Activated CD8-positive, alpha-beta T cell treated with anti-CD3 and anti-CD28 coated beads for 36 hours (primary cell): ENCODE measurements at regions not wholly inside any gene's neighbourhood (a gene's known extent, or its start where the extent isn't known, plus 50 kb on each side); places are given as distances from the start of the nearest gene placed in this dataset.

Experiments
- ATAC-seq: fragments of 200-7000 bp; cut with Tn5 transposase; one replicate; pipeline ENCODE4 v1.10.0; 2021; ENCODE audit warnings: mild to moderate bottlenecking, moderate library complexity
- CTCF ChIA-PET: fragments of 350-600 bp; sonication (Branson Sonifier 250); formaldehyde crosslinking; loops from one replicate; lab custom pipeline; 2021; ENCODE audit warnings: antibody characterized with exemption; lab: Charles Lee
- POLR2A ChIA-PET: fragments of 350-600 bp; sonication (Branson Sonifier 250); formaldehyde crosslinking; loops from one replicate; lab custom pipeline; 2021; ENCODE audit warnings: antibody characterized with exemption; lab: Charles Lee
- DNase-seq: peaks from one replicate; pipeline ENCODE4 v3.0.0-alpha.2; 2020
- H3K27ac Mint-ChIP-seq: one replicate; pipeline ENCODE4 v1.8.0; 2021; ENCODE audit warnings: mild to moderate bottlenecking, mixed read lengths
- H3K27me3 Mint-ChIP-seq: one replicate; pipeline ENCODE4 v1.8.0; 2021; ENCODE audit warnings: mixed read lengths
- H3K36me3 Mint-ChIP-seq: one replicate; pipeline ENCODE4 v1.8.0; 2021; ENCODE audit warnings: low read depth, mixed read lengths
- H3K4me1 Mint-ChIP-seq: one replicate; pipeline ENCODE4 v1.8.0; 2021; ENCODE audit warnings: low read depth, mixed read lengths
- H3K4me3 Mint-ChIP-seq: one replicate; pipeline ENCODE4 v1.8.0; 2021; ENCODE audit warnings: mild to moderate bottlenecking, moderate library complexity, mixed read lengths
- H3K9me3 Mint-ChIP-seq: one replicate; pipeline ENCODE4 v1.8.0; 2021; ENCODE audit warnings: mixed read lengths
- CTCF ChIP-seq: fragments of 200-600 bp; IDR thresholded peaks from one replicate; pipeline ENCODE4 v1.8.0; 2022; ENCODE audit warnings: antibody characterized with exemption, mild to moderate bottlenecking
- intact Hi-C: fragments of 100-400 bp; cut with micrococcal nuclease; formaldehyde crosslinking; loops from one replicate; pipeline ENCODE4 v1.10.0; 2022

GRCh38 chr2:65997961-65998360 lies 437.0 kb upstream of the MEIS1 start:
- no peaks in the 10 kb centered on the region for H3K27me3 Mint-ChIP-seq
- H3K4me3 Mint-ChIP-seq, result no peak overlapping the region
- no peaks in the 10 kb centered on the region for H3K4me1 Mint-ChIP-seq
- no peak for ATAC-seq
- POLR2A ChIA-PET, result no interaction called here
- no peak overlapping the region for H3K27ac Mint-ChIP-seq
- H3K9me3 Mint-ChIP-seq, result no peaks in the 10 kb centered on the region
- DNase-seq, result no peak
- H3K36me3 Mint-ChIP-seq, result no peaks in the 10 kb centered on the region
- CTCF ChIA-PET, result no interaction called here
- intact Hi-C loops, result no loop called here
- TF ChIP-seq CTCF, result no peak

GRCh38 chr2:65992198-65992554 lies 442.7 kb upstream of the MEIS1 start:
- ATAC-seq (no peak), DNase-seq (no peak)
- H3K27ac Mint-ChIP-seq, result no peak overlapping the region
- CTCF ChIA-PET, result no interaction called here
- no peaks in the 10 kb centered on the region for H3K27me3 Mint-ChIP-seq
- peaks cover 5% of the 10 kb centered on the region for H3K9me3 Mint-ChIP-seq
- no peaks in the 10 kb centered on the region for H3K36me3 Mint-ChIP-seq
- TF ChIP-seq CTCF, result no peak
- H3K4me1 Mint-ChIP-seq, result no peaks in the 10 kb centered on the region
- POLR2A ChIA-PET, result no interaction called here
- intact Hi-C loops, result no loop called here
- no peak overlapping the region for H3K4me3 Mint-ChIP-seq

GRCh38 chr2:65991381-65992197 lies 443.3 kb upstream of the MEIS1 start:
- H3K27ac Mint-ChIP-seq, result no peak overlapping the region
- DNase-seq (no peak), ATAC-seq (no peak)
- H3K9me3 Mint-ChIP-seq, result peaks cover 5% of the 10 kb centered on the region
- H3K4me1 Mint-ChIP-seq, result no peaks in the 10 kb centered on the region
- no peak overlapping the region for H3K4me3 Mint-ChIP-seq
- CTCF ChIA-PET, result no interaction called here
- intact Hi-C loops, result no loop called here
- no peaks in the 10 kb centered on the region for H3K27me3 Mint-ChIP-seq
- TF ChIP-seq CTCF, result no peak
- no peaks in the 10 kb centered on the region for H3K36me3 Mint-ChIP-seq
- POLR2A ChIA-PET, result no interaction called here

GRCh38 chr2:65985986-65986385 lies 448.9 kb upstream of the MEIS1 start:
- no peak for ATAC-seq

More at GRCh38 chr2:65985986-65986385, 448.9 kb upstream of the MEIS1 start:
- CTCF ChIA-PET, result no interaction called here
- intact Hi-C loops, result no loop called here
- Mint-ChIP-seq H3K27me3 (no peaks in the 10 kb centered on the region), H3K27ac (no peak overlapping the region), H3K36me3 (no peaks in the 10 kb centered on the region), H3K4me3 (no peak overlapping the region), H3K9me3 (peaks cover 15% of the 10 kb centered on the region), H3K4me1 (no peaks in the 10 kb centered on the region)
- POLR2A ChIA-PET, result no interaction called here
- DNase-seq, result no peak
- no peak for TF ChIP-seq CTCF
